GM19455 (cell line): ENCODE measurements at regions not wholly inside any gene's neighbourhood (a gene's known extent, or its start where the extent isn't known, plus 50 kb on each side); places are given as distances from the start of the nearest gene placed in this dataset.

Experiments
- ATAC-seq: cut with Tn5 transposase; IDR thresholded peaks from one replicate; pipeline ENCODE4 v1.9.1; 2021; ENCODE audit not compliant: unreplicated experiment

- ATAC-seq = no peak
Observed at GRCh38 chr2:8090748-8091700, 590.8 kb upstream of the ID2 start.

- no peak for ATAC-seq
Observed at GRCh38 chr2:8094526-8094925, 587.3 kb upstream of the ID2 start.

GRCh38 chr2:8095978-8096377 is 585.9 kb upstream of the ID2 start:
- no peak for ATAC-seq

GRCh38 chr2:8096484-8096883 is 585.4 kb upstream of the ID2 start:
- ATAC-seq = no peak

- ATAC-seq = no peak
Observed at GRCh38 chr2:8098476-8099266, 583.2 kb upstream of the ID2 start.

- no peak for ATAC-seq
Observed at GRCh38 chr2:8099267-8099582, 582.6 kb upstream of the ID2 start.

GRCh38 chr2:8101614-8102277 is 580.1 kb upstream of the ID2 start:
- no peak for ATAC-seq

- ATAC-seq = no peak
Observed at GRCh38 chr2:8102470-8102869, 579.4 kb upstream of the ID2 start.

- no peak for ATAC-seq
Observed at GRCh38 chr2:8103085-8103708, 578.7 kb upstream of the ID2 start.

- no peak for ATAC-seq
Observed at GRCh38 chr2:8107150-8107549, 574.7 kb upstream of the ID2 start.

GRCh38 chr2:8107621-8108378 is 574.1 kb upstream of the ID2 start:
- ATAC-seq = no peak

GRCh38 chr2:8110716-8111115 is 571.1 kb upstream of the ID2 start:
- no peak for ATAC-seq

GRCh38 chr2:8111193-8111592 is 570.7 kb upstream of the ID2 start:
- no peak for ATAC-seq

GRCh38 chr2:8115456-8115855 is 566.4 kb upstream of the ID2 start:
- no peak for ATAC-seq

- no peak for ATAC-seq
Observed at GRCh38 chr2:8115966-8116365, 565.9 kb upstream of the ID2 start.

GRCh38 chr2:8116661-8117060 is 565.2 kb upstream of the ID2 start:
- peak; percentile 94 for ATAC-seq

- ATAC-seq = no peak
Observed at GRCh38 chr2:8118940-8119781, 562.7 kb upstream of the ID2 start.

- ATAC-seq = no peak
Observed at GRCh38 chr2:8119782-8120505, 561.9 kb upstream of the ID2 start.

- ATAC-seq = no peak
Observed at GRCh38 chr2:8120506-8120860, 561.4 kb upstream of the ID2 start.
